HCT116 (cell line): ENCODE measurements at regions not wholly inside any gene's neighbourhood (a gene's known extent, or its start where the extent isn't known, plus 50 kb on each side); places are given as distances from the start of the nearest gene placed in this dataset.

ENCODE experiments used
- ATAC-seq: fragments of 200-7000 bp; cut with Tn5 transposase; 2 replicates; pipeline ENCODE4 v1.9.1; 2020; ENCODE audit warnings: mild to moderate bottlenecking, moderate library complexity
- BruUV-seq: library from RNA; stranded (reverse); fragments of 400-500 nt; replicated peaks from 2 replicates; lab custom pipeline; 2021; lab: Mats Ljungman, UMichigan
- CTCF ChIA-PET: fragments of 300-600 bp; sonication (Branson Sonifier 250); formaldehyde crosslinking; loops from one replicate; lab custom pipeline; 2021; ENCODE audit warnings: antibody characterized with exemption; lab: Charles Lee
- POLR2A ChIA-PET: fragments of 300-600, 350-600 bp; sonication (Branson Sonifier 250); formaldehyde crosslinking; loops from one replicate; lab custom pipeline; 2021; ENCODE audit warnings: antibody characterized with exemption; lab: Charles Lee
- RAD21 ChIA-PET, 2 experiments: fragments of 300-600 bp; sonication (Branson Sonifier 250); formaldehyde crosslinking; loops; one replicate each; lab custom pipeline; 2023; ENCODE audit warnings: low total read pairs in 2 of 2; ENCODE audit not compliant: uncharacterized antibody in 2 of 2, unreplicated experiment in 2 of 2, low non-redundant PET in 1 of 2; lab: Charles Lee
- DNase-seq: peaks from one replicate; pipeline ENCODE4 v3.0.0-alpha.2; 2010; ENCODE audit warnings: low read depth, low spot score
- H2AFZ ChIP-seq: fragments of 200-600 bp; shearing (Covaris generic), sonication (generic); 2 replicates; pipeline ENCODE4 v1.6.1; 2017; ENCODE audit warnings: low read depth, mixed run types, mixed read lengths, antibody characterized with exemption, low read length; ENCODE audit not compliant: poor library complexity, severe bottlenecking
- H3K27ac ChIP-seq: 2 replicates; pipeline ENCODE4 v1.5.1; 2012; ENCODE audit warnings: low read depth, low read length
- H3K27me3 ChIP-seq: fragments of 200-600 bp; sonication (generic); 2 replicates; pipeline ENCODE4 v1.6.1; 2016; ENCODE audit warnings: mixed run types, low read length, mixed read lengths; ENCODE audit not compliant: insufficient read depth
- H3K36me3 ChIP-seq, 2 experiments: fragments of 200-500 bp in 1 of 2; fragments of 200-600 bp in 1 of 2; sonication (Bioruptor generic) in 1 of 2; sonication (generic) in 1 of 2; 2 replicates each; pipeline versions ENCODE4 v1.5.1 to v1.6.1; 2014 to 2016; ENCODE audit warnings: low read length in 2 of 2, inconsistent platforms in 1 of 2, mixed read lengths in 1 of 2, mixed run types in 1 of 2; ENCODE audit not compliant: insufficient read depth in 2 of 2, control insufficient read depth in 1 of 2
- H3K4me1 ChIP-seq, 2 experiments: fragments of 200-600 bp in 1 of 2; sonication (generic) in 1 of 2; 2 replicates each; pipeline versions ENCODE4 v1.5.1 to v1.6.1; 2012 to 2017; ENCODE audit warnings: low read length in 2 of 2, inconsistent platforms in 1 of 2, mild to moderate bottlenecking in 1 of 2, mixed read lengths in 1 of 2, mixed run types in 1 of 2, moderate library complexity in 1 of 2; ENCODE audit not compliant: insufficient read depth in 2 of 2, control insufficient read depth in 1 of 2
- H3K4me2 ChIP-seq: fragments of 200-600 bp; sonication (generic); 2 replicates; pipeline ENCODE4 v1.6.1; 2017; ENCODE audit warnings: mixed run types, low read length, mixed read lengths
- H3K4me3 ChIP-seq, 2 experiments: fragments of 200-600 bp in 1 of 2; sonication (generic) in 1 of 2; replicated peaks in 1 of 2; 2 replicates each; pipeline ENCODE4 v1.5.1; 2011 to 2016; ENCODE audit warnings: low read length in 2 of 2, control low read depth in 1 of 2, low read depth in 1 of 2, mild to moderate bottlenecking in 1 of 2, mixed read lengths in 1 of 2, mixed run types in 1 of 2
- H3K79me2 ChIP-seq: fragments of 200-600 bp; sonication (generic); 2 replicates; pipeline ENCODE4 v1.6.1; 2017; ENCODE audit warnings: mild to moderate bottlenecking, mixed run types, low read length, moderate library complexity, mixed read lengths; ENCODE audit not compliant: insufficient read depth
- H3K9ac ChIP-seq: fragments of 200-600 bp; sonication (generic); 2 replicates; pipeline ENCODE4 v1.6.1; 2016; ENCODE audit warnings: low read length, mixed read lengths
- H3K9me2 ChIP-seq: fragments of 200-600 bp; sonication (generic), shearing (Covaris generic); 2 replicates; pipeline ENCODE4 v1.6.1; 2017; ENCODE audit warnings: mixed run types, mild to moderate bottlenecking, moderate library complexity; ENCODE audit not compliant: insufficient read depth
- H3K9me3 ChIP-seq, 2 experiments: fragments of 200-500 bp in 1 of 2; fragments of 200-600 bp in 1 of 2; sonication (Bioruptor generic) in 1 of 2; sonication (generic) in 1 of 2; 2 replicates each; pipeline ENCODE4 v1.6.1; 2014 to 2017; ENCODE audit warnings: low read length in 2 of 2, mixed read lengths in 2 of 2, inconsistent platforms in 1 of 2, low read depth in 1 of 2, mild to moderate bottlenecking in 1 of 2, mixed run types in 1 of 2, moderate library complexity in 1 of 2; ENCODE audit not compliant: control insufficient read depth in 1 of 2, insufficient read depth in 1 of 2
- H4K20me1 ChIP-seq: fragments of 200-600 bp; sonication (generic), shearing (Covaris generic); 2 replicates; pipeline ENCODE4 v1.6.1; 2017; ENCODE audit warnings: mixed run types, mild to moderate bottlenecking, moderate library complexity; ENCODE audit not compliant: insufficient read depth
- CBX3 ChIP-seq: IDR thresholded peaks from 2 replicates; pipeline ENCODE4 v1.6.1; 2012; ENCODE audit warnings: low read depth
- EGR1 ChIP-seq: IDR thresholded peaks from 2 replicates; pipeline ENCODE4 v1.6.1; 2012; ENCODE audit warnings: low read depth
- EZH2phosphoT487 ChIP-seq: fragments of 200-600 bp; IDR thresholded peaks from 2 replicates; pipeline ENCODE4 v1.6.1; 2018; ENCODE audit warnings: antibody characterized with exemption, borderline replicate concordance
- JUND ChIP-seq: IDR thresholded peaks from 2 replicates; pipeline ENCODE4 v1.6.1; 2012
- POLR2A ChIP-seq: IDR thresholded peaks from 2 replicates; pipeline ENCODE4 v1.7.0; 2011; ENCODE audit warnings: borderline replicate concordance; ENCODE audit not compliant: insufficient read depth, insufficient read length; ENCODE audit errors: extremely low read depth
- RAD21 ChIP-seq: IDR thresholded peaks from 2 replicates; pipeline ENCODE4 v1.6.1; 2012; ENCODE audit warnings: low read depth, mild to moderate bottlenecking
- SIN3A ChIP-seq: IDR thresholded peaks from 2 replicates; pipeline ENCODE4 v1.6.1; 2012; ENCODE audit warnings: low read depth
- SP1 ChIP-seq: IDR thresholded peaks from 2 replicates; pipeline ENCODE4 v1.6.1; 2012; ENCODE audit warnings: low read depth
- SRF ChIP-seq: IDR thresholded peaks from 2 replicates; pipeline ENCODE4 v1.6.1; 2012; ENCODE audit warnings: low read depth
- ZNF274 ChIP-seq: fragments of 200-500 bp; sonication (Bioruptor generic); IDR thresholded peaks from 2 replicates; pipeline ENCODE4 v1.6.1; 2014; ENCODE audit warnings: mild to moderate bottlenecking, low read depth, low read length, inconsistent platforms
- intact Hi-C: fragments of 100-400 bp; cut with micrococcal nuclease; formaldehyde crosslinking; loops from 2 replicates; pipeline ENCODE4 v1.10.0; 2022
- TF ChIP-seq, protein P1 (sequence below): IDR thresholded peaks from 2 replicates; pipeline ENCODE4 v1.6.1; 2012
- TF ChIP-seq, protein P2 (sequence below): IDR thresholded peaks from 2 replicates; pipeline ENCODE4 v1.6.1; 2012; ENCODE audit warnings: low read depth
- TF ChIP-seq, protein P3 (sequence below), 3 experiments: fragments of 200-600 bp in 1 of 3; sonication (generic) in 1 of 3; IDR thresholded peaks in 2 of 3; conservative IDR thresholded peaks in 1 of 3; 2 replicates each; pipeline ENCODE4 v1.5.1; 2012 to 2017; ENCODE audit warnings: low read depth in 2 of 3, low read length in 2 of 3, antibody characterized with exemption in 1 of 3, borderline replicate concordance in 1 of 3, control low read depth in 1 of 3, mild to moderate bottlenecking in 1 of 3, mixed read lengths in 1 of 3, mixed run types in 1 of 3, moderate library complexity in 1 of 3; ENCODE audit not compliant: insufficient read depth in 1 of 3

DNA sequence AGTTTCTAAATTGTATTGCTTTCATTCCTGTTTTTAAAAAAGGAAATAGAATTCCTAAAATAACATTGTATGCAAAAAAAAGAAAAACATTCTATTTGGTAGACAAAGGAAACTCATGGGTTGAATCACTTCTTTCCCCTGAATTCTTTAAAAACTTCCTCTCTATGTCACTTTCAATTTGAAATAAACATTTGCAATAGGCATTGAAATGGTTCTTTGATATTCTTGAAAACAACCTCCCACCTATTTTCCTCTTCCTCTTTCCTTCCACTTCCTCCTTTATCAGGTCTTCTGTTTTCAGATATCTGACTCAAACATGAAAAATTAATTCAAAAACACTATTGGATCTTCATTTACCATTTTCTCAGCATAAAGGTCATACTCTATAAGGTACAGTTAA, 442.0 kb upstream of the MEF2C start:
- no peaks in the 10 kb centered on the region for H3K4me1 ChIP-seq
- no TSS peak for BruUV-seq
- RAD21 ChIA-PET = no interaction called here

More for the DNA sequence above, 442.0 kb upstream of the MEF2C start:
- H3K4me3 ChIP-seq = no peak overlapping the region
- H4K20me1 ChIP-seq = no peaks in the 10 kb centered on the region
- TF ChIP-seq SRF (no peak), CBX3 (no peak), EZH2phosphoT487 (no peak), SP1 (no peak), JUND (no peak), ZNF274 (no peak), RAD21 (no peak), SIN3A (no peak), EGR1 (no peak), POLR2A (no peak)
- TF ChIP-seq, protein P1, sequence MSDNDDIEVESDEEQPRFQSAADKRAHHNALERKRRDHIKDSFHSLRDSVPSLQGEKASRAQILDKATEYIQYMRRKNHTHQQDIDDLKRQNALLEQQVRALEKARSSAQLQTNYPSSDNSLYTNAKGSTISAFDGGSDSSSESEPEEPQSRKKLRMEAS = no peak
- TF ChIP-seq, protein P2, sequence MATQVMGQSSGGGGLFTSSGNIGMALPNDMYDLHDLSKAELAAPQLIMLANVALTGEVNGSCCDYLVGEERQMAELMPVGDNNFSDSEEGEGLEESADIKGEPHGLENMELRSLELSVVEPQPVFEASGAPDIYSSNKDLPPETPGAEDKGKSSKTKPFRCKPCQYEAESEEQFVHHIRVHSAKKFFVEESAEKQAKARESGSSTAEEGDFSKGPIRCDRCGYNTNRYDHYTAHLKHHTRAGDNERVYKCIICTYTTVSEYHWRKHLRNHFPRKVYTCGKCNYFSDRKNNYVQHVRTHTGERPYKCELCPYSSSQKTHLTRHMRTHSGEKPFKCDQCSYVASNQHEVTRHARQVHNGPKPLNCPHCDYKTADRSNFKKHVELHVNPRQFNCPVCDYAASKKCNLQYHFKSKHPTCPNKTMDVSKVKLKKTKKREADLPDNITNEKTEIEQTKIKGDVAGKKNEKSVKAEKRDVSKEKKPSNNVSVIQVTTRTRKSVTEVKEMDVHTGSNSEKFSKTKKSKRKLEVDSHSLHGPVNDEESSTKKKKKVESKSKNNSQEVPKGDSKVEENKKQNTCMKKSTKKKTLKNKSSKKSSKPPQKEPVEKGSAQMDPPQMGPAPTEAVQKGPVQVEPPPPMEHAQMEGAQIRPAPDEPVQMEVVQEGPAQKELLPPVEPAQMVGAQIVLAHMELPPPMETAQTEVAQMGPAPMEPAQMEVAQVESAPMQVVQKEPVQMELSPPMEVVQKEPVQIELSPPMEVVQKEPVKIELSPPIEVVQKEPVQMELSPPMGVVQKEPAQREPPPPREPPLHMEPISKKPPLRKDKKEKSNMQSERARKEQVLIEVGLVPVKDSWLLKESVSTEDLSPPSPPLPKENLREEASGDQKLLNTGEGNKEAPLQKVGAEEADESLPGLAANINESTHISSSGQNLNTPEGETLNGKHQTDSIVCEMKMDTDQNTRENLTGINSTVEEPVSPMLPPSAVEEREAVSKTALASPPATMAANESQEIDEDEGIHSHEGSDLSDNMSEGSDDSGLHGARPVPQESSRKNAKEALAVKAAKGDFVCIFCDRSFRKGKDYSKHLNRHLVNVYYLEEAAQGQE = no peak
- TF ChIP-seq, protein P3, sequence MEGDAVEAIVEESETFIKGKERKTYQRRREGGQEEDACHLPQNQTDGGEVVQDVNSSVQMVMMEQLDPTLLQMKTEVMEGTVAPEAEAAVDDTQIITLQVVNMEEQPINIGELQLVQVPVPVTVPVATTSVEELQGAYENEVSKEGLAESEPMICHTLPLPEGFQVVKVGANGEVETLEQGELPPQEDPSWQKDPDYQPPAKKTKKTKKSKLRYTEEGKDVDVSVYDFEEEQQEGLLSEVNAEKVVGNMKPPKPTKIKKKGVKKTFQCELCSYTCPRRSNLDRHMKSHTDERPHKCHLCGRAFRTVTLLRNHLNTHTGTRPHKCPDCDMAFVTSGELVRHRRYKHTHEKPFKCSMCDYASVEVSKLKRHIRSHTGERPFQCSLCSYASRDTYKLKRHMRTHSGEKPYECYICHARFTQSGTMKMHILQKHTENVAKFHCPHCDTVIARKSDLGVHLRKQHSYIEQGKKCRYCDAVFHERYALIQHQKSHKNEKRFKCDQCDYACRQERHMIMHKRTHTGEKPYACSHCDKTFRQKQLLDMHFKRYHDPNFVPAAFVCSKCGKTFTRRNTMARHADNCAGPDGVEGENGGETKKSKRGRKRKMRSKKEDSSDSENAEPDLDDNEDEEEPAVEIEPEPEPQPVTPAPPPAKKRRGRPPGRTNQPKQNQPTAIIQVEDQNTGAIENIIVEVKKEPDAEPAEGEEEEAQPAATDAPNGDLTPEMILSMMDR (IDR thresholded peaks at IDR 0.05 in 2 of 3, conservative IDR thresholded peaks at IDR 0.05 in 1 of 3; ENCODE audit: borderline replicate concordance in 1 of 3, insufficient read depth in 1 of 3, low read depth in 2 of 3, low read length in 2 of 3) = no peak
- no peaks in the 10 kb centered on the region for H3K79me2 ChIP-seq
- H3K9ac ChIP-seq = no peak overlapping the region
- no peaks in the 10 kb centered on the region for H3K36me3 ChIP-seq
- no peak overlapping the region for H3K4me2 ChIP-seq
- intact Hi-C loops = no loop called here
- no peaks in the 10 kb centered on the region for H3K27me3 ChIP-seq
- CTCF ChIA-PET = no interaction called here
- no peaks in the 10 kb centered on the region for H3K9me2 ChIP-seq
- H2AFZ ChIP-seq = no peak overlapping the region
- H3K9me3 ChIP-seq = no peaks in the 10 kb centered on the region
- ATAC-seq (no peak), DNase-seq (no peak)
- POLR2A ChIA-PET = no interaction called here
- H3K27ac ChIP-seq = no peak overlapping the region
